Mesodermal cell (in vitro differentiated cells): ENCODE measurements at regions not wholly inside any gene's neighbourhood (a gene's known extent, or its start where the extent isn't known, plus 50 kb on each side); places are given as distances from the start of the nearest gene placed in this dataset.

Source experiments
- H3K27ac ChIP-seq: 2 replicates; pipeline ENCODE4 v1.7.0; 2013; ENCODE audit warnings: mild to moderate bottlenecking, low read depth, low read length, moderate library complexity; ENCODE audit not compliant: severe bottlenecking
- H3K36me3 ChIP-seq: 2 replicates; pipeline ENCODE4 v1.7.1; 2013; ENCODE audit warnings: mild to moderate bottlenecking, low read length, moderate library complexity; ENCODE audit not compliant: control insufficient read depth, insufficient read depth
- H3K4me1 ChIP-seq: one replicate; pipeline ENCODE4 v1.7.1; 2013; ENCODE audit warnings: mild to moderate bottlenecking, low read length; ENCODE audit not compliant: insufficient read depth, control insufficient read depth, poor library complexity, severe bottlenecking
- H3K4me3 ChIP-seq: 2 replicates; pipeline ENCODE4 v1.7.0; 2013; ENCODE audit warnings: low read length, control low read depth, mild to moderate bottlenecking; ENCODE audit not compliant: insufficient read depth, poor library complexity, severe bottlenecking; ENCODE audit errors: extremely low read depth
- H3K9me3 ChIP-seq: 2 replicates; pipeline ENCODE4 v1.7.1; 2013; ENCODE audit warnings: mild to moderate bottlenecking, low read length, moderate library complexity; ENCODE audit not compliant: control insufficient read depth
- WGBS, 2 experiments: methylation state at CpG; one replicate each; pipeline ENCODE4 v1.1.5; 2013; ENCODE audit warnings: missing lambda C conversion rate in 2 of 2; ENCODE audit not compliant: insufficient coverage in 2 of 2; 5-methylcytosine and 5-hydroxymethylcytosine counted together

GRCh38 chr4:122671919-122672490 lies 51.1 kb upstream of the IL21 start:
- Histone ChIP-seq H3K4me1 (peaks cover 51% of the 10 kb centered on the region), H3K27ac (peak overlapping the region; percentile 58), H3K9me3 (no peaks in the 10 kb centered on the region), H3K36me3 (no peaks in the 10 kb centered on the region), H3K4me3 (no peak overlapping the region)
- 92 to 93% methylated on average over 1 to 3 of the region's 4 CpGs for whole genome bisulfite sequencing, 2 experiments

- no peaks in the 10 kb centered on the region for H3K9me3 ChIP-seq
These were observed 52.4 kb upstream of the IL21 start for GRCh38 chr4:122673252-122673651.

GRCh38 chr4:122674371-122674770 lies 53.5 kb upstream of the IL21 start:
- Histone ChIP-seq H3K27ac (peak overlapping the region; percentile 62), H3K36me3 (no peaks in the 10 kb centered on the region), H3K4me3 (no peak overlapping the region), H3K9me3 (no peaks in the 10 kb centered on the region), H3K4me1 (peaks cover 33% of the 10 kb centered on the region)
- WGBS, 2 experiments, result 67 to 80% methylated on average over 1 of the region's 1 CpG

More at GRCh38 chr4:122673252-122673651, 52.4 kb upstream of the IL21 start:
- Histone ChIP-seq H3K4me1 (peaks cover 42% of the 10 kb centered on the region), H3K36me3 (no peaks in the 10 kb centered on the region), H3K27ac (peak overlapping the region; percentile 58), H3K4me3 (no peak overlapping the region)
- 75% methylated on average over 1 of the region's 2 CpGs; no CpG with 5 or more reads in 1 of the 2 experiments for WGBS, 2 experiments

GRCh38 chr4:122679317-122679716 lies 53.2 kb upstream of the BBS12 start:
- Histone ChIP-seq H3K36me3 (no peaks in the 10 kb centered on the region), H3K4me1 (peaks cover 9% of the 10 kb centered on the region), H3K9me3 (peaks cover 24% of the 10 kb centered on the region), H3K4me3 (no peak overlapping the region), H3K27ac (no peak overlapping the region)
- WGBS, 2 experiments, result 100% methylated on average over 2 of the region's 2 CpGs

GRCh38 chr4:122679946-122680345 lies 52.6 kb upstream of the BBS12 start:
- Histone ChIP-seq H3K9me3 (peaks cover 24% of the 10 kb centered on the region), H3K4me1 (peaks cover 4% of the 10 kb centered on the region), H3K36me3 (no peaks in the 10 kb centered on the region), H3K4me3 (no peak overlapping the region), H3K27ac (no peak overlapping the region)
- no CpG with 5 or more reads among the region's 2 CpGs for WGBS, 2 experiments

- Histone ChIP-seq H3K4me3 (no peak overlapping the region), H3K36me3 (no peaks in the 10 kb centered on the region), H3K9me3 (peaks cover 24% of the 10 kb centered on the region), H3K4me1 (no peaks in the 10 kb centered on the region), H3K27ac (no peak overlapping the region)
- WGBS, 2 experiments, result 93 to 94% methylated on average over 2 to 3 of the region's 3 CpGs
These were observed 50.9 kb upstream of the BBS12 start for GRCh38 chr4:122681568-122681967.
